C4-2B (cell line): ENCODE measurements at regions not wholly inside any gene's neighbourhood (a gene's known extent, or its start where the extent isn't known, plus 50 kb on each side); places are given as distances from the start of the nearest gene placed in this dataset.

Experiments used
- H3K27ac ChIP-seq: fragments of 450-650 bp; 2 replicates; pipeline ENCODE4 v1.5.1; 2017
- ZFX ChIP-seq: fragments of 450-650 bp; IDR thresholded peaks from 2 replicates; pipeline ENCODE4 v1.6.1; 2017
- TF ChIP-seq, protein P1 (sequence below): fragments of 450-650 bp; conservative IDR thresholded peaks from 2 replicates; pipeline ENCODE4 v1.5.1; 2017; ENCODE audit warnings: mild to moderate bottlenecking

DNA sequence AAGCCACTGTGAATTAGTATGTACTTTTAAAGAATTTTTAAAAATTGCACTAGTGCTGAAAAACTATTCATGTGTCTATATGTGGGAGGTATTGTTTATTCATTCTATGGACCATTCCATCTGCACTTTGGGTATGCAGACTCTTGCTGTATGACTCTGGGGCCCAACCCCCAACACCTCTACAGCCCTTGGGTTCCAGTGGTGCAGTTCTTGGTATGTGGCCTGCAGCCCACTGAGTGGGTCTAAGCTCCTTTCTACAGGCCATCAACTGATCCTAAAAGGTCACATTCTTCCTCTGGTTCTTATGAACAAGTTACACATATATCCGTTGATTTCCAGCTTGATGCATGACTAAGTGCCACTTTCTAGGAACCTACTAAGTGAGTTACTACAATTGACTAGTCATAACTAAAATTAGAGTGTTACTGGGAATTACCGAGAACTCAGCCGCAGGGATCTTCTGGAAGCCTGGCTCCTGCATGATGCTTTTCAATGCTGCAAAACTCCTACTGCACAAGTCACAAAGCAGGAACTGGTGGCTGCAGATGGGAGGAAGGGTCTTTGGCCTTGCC is 62.4 kb upstream of the MED13L start:
- TF ChIP-seq, protein P1, sequence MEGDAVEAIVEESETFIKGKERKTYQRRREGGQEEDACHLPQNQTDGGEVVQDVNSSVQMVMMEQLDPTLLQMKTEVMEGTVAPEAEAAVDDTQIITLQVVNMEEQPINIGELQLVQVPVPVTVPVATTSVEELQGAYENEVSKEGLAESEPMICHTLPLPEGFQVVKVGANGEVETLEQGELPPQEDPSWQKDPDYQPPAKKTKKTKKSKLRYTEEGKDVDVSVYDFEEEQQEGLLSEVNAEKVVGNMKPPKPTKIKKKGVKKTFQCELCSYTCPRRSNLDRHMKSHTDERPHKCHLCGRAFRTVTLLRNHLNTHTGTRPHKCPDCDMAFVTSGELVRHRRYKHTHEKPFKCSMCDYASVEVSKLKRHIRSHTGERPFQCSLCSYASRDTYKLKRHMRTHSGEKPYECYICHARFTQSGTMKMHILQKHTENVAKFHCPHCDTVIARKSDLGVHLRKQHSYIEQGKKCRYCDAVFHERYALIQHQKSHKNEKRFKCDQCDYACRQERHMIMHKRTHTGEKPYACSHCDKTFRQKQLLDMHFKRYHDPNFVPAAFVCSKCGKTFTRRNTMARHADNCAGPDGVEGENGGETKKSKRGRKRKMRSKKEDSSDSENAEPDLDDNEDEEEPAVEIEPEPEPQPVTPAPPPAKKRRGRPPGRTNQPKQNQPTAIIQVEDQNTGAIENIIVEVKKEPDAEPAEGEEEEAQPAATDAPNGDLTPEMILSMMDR, result no peak
- no peak for TF ChIP-seq ZFX
- H3K27ac ChIP-seq, result no peak overlapping the region

DNA sequence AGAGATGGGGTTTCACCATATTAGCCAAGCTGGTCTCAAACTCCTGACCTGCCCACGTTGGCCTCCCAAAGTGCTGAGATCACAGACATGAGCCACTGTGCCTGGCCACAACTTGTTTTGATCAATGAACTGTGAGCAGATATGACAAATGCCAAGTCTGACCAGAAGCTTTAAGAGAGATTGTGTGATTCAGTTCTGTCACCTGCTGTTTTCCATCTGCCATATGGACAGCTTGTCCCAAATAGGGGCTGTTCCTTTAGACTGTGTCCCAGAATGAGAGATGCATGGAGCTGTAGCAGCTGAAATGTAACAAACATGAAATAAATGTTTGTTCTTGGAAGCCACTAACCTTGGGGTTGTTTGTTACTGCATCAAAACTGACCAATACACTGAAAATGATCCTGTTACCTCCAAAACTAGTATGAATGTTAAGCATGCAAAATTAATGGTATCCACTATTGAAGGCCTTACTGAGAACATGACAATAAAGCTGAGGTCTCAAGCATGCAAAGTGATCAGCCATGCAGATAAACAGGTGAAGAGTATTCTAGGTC is 65.9 kb upstream of the MED13L start:
- no peak overlapping the region for H3K27ac ChIP-seq
- TF ChIP-seq, protein P1, result no peak
- no peak for TF ChIP-seq ZFX

DNA sequence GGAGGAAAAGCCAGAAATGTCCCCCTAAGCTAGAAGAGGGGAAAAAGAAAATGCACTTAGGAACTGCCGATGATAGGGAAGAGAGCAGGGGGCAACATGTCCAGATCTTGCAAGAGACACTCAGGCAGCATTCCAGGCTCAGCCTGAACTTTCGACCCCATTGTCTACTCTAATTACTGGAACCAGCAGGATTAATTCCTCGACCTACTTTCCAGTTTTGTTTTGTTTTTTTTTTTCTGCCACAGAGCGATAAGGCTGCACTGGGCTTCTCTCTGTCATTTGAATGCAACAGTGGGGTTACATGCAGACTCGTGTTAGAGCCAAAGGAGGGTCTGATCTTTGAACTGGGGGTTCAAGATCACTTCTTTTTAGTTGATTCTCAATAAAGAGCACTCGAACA is 68.7 kb upstream of the MED13L start:
- TF ChIP-seq, protein P1, result no peak
- TF ChIP-seq ZFX, result no peak
- H3K27ac ChIP-seq, result no peak overlapping the region

DNA sequence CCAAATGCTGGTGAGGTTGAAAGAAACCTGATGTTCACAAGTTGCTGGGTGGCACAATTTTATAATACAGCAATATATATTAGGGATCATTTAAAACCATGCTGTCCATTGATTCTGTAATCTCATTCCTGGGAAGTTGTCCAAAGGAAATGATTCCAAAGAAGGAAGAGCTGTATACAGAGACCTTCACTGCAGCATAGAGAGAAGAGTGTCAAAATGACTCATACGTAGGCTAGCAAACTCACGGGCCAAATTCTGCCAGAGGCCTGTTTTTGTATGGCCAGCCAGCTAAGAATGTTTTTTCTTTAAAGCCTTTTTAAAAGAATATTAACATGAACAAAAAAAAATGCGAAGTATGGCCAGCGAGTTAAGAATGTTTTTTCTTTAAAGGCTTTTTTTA is 69.2 kb upstream of the MED13L start:
- TF ChIP-seq, protein P1, result no peak
- TF ChIP-seq ZFX, result no peak
- H3K27ac ChIP-seq, result no peak overlapping the region

DNA sequence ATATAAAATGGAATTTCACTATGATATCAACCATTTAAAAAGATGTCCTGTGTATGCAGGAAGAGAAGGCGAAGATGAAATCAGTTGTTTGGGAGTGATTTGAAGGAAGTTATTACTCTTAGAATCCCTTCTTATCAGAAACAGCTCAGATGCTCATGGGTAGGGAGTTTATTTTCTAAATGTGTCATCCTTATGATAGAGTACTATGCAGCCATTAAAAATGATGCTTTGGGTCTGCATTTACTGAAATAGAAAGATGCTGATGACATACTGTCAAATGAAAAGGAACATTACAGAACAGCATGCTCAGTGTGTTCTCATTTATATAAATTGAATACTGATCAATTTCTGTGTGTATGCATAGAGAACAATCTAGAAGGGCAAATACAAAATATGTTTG is 69.8 kb upstream of the MED13L start:
- no peak for TF ChIP-seq ZFX
- TF ChIP-seq, protein P1, result no peak
- H3K27ac ChIP-seq, result no peak overlapping the region

DNA sequence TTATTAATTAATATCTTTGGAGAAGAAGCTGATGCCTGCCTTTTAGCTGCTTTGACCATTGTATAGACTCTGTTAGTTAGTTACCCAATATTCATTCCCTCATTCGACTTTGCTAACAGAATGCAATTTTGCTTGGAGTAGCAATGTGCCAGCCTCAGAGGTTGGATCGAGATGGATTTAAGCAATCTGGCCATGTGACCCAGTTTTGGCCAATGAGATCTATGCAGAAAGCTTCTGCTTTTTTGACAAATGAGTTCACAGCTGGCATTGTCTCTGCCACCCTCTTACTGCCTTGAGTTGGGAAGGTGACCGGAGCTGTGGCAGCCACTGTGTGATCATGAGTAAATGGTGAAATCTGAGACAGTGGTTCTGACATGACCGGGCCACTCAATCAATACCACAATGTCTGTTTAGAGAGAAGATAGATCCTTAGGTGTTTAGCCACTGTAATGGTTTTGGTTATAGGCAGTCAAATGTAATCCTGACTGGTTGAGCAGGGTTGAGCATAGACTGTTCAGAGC is 74.9 kb upstream of the MED13L start:
- no peak overlapping the region for H3K27ac ChIP-seq
- TF ChIP-seq, protein P1, result no peak
- no peak for TF ChIP-seq ZFX

DNA sequence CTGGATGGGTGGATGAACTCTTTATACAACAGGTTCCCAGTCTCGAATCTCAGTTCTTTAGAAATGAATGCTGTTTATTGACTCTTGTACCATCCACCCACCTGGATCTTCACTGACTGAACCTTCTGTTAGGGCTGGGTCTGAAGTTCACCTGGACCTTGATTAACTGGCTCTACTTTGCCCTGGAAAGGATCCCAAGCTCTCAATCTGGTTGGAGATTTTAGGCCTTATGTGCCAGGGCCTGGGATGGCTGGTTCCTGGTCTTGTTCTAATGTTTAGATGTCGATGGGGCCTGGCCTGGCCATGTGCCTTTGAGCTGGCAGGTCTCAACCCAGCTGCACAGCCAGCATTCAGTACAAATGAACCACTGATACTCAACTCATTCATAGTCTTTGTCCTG is 76.5 kb upstream of the MED13L start:
- TF ChIP-seq, protein P1, result no peak
- no peak for TF ChIP-seq ZFX

More for the DNA sequence above, 76.5 kb upstream of the MED13L start:
- no peak overlapping the region for H3K27ac ChIP-seq
